HG02870 (cell line): ENCODE measurements at regions not wholly inside any gene's neighbourhood (a gene's known extent, or its start where the extent isn't known, plus 50 kb on each side); places are given as distances from the start of the nearest gene placed in this dataset.

Experiments
- ATAC-seq: cut with Tn5 transposase; IDR thresholded peaks from one replicate; pipeline ENCODE4 v1.9.1; 2021; ENCODE audit warnings: mild to moderate bottlenecking, moderate library complexity; ENCODE audit not compliant: unreplicated experiment

GRCh38 chr6:21949211-21949801 lies 347.5 kb downstream of the PRL start:
- ATAC-seq = no peak

GRCh38 chr6:21952367-21952766 lies 344.5 kb downstream of the PRL start:
- no peak for ATAC-seq

GRCh38 chr6:21953831-21954801 lies 342.7 kb downstream of the PRL start:
- ATAC-seq = no peak

GRCh38 chr6:21955053-21955595 lies 341.7 kb downstream of the PRL start:
- no peak for ATAC-seq

GRCh38 chr6:21955951-21956350 lies 340.9 kb downstream of the PRL start:
- ATAC-seq = no peak

GRCh38 chr6:21958428-21958827 lies 338.4 kb downstream of the PRL start:
- ATAC-seq = no peak

GRCh38 chr6:21961226-21961625 lies 335.6 kb downstream of the PRL start:
- no peak for ATAC-seq

GRCh38 chr6:21965016-21965415 lies 331.8 kb downstream of the PRL start:
- ATAC-seq = no peak

- ATAC-seq = no peak
Observed at GRCh38 chr6:21965953-21966539, 330.8 kb downstream of the PRL start.

GRCh38 chr6:21967056-21967974 lies 329.5 kb downstream of the PRL start:
- ATAC-seq = no peak

GRCh38 chr6:21968411-21968810 lies 328.4 kb downstream of the PRL start:
- ATAC-seq = no peak

- no peak for ATAC-seq
Observed at GRCh38 chr6:21969192-21969591, 327.6 kb downstream of the PRL start.

- ATAC-seq = no peak
Observed at GRCh38 chr6:21970569-21971300, 326.1 kb downstream of the PRL start.

- ATAC-seq = no peak
Observed at GRCh38 chr6:21971541-21971940, 325.3 kb downstream of the PRL start.

- ATAC-seq = no peak
Observed at GRCh38 chr6:21972516-21972915, 324.3 kb downstream of the PRL start.

GRCh38 chr6:21977346-21977745 lies 319.5 kb downstream of the PRL start:
- ATAC-seq = no peak

- ATAC-seq = no peak
Observed at GRCh38 chr6:21981235-21981833, 315.5 kb downstream of the PRL start.

- ATAC-seq = no peak
Observed at GRCh38 chr6:21984135-21984534, 312.7 kb downstream of the PRL start.

- ATAC-seq = no peak
Observed at GRCh38 chr6:21984561-21984960, 312.3 kb downstream of the PRL start.
